PC-9 (cell line): ENCODE measurements at regions not wholly inside any gene's neighbourhood (a gene's known extent, or its start where the extent isn't known, plus 50 kb on each side); places are given as distances from the start of the nearest gene placed in this dataset.

ENCODE experiments used
- BruUV-seq: library from RNA; stranded (reverse); fragments of 400-500 nt; replicated peaks from 2 replicates; lab custom pipeline; 2021; lab: Mats Ljungman, UMichigan
- CTCF ChIA-PET: fragments of 300-600 bp; sonication (Branson Sonifier 250); formaldehyde crosslinking; loops from one replicate; lab custom pipeline; 2022; ENCODE audit warnings: antibody characterized with exemption; lab: Charles Lee
- POLR2A ChIA-PET: fragments of 300-600 bp; sonication (Branson Sonifier 250); formaldehyde crosslinking; loops from one replicate; lab custom pipeline; 2022; ENCODE audit warnings: antibody characterized with exemption; ENCODE audit not compliant: unreplicated experiment; lab: Charles Lee
- DNase-seq, 2 experiments: peaks; one replicate each; pipeline versions ENCODE4 v3.0.0 to v3.0.0-alpha.2; 2015 to 2022; ENCODE audit warnings: mixed read lengths in 1 of 2
- H2AFZ ChIP-seq: fragments of 200-600 bp; sonication (generic); 2 replicates; pipeline ENCODE4 v1.8.1; 2017; ENCODE audit warnings: antibody characterized with exemption
- H3F3A ChIP-seq: fragments of 200-600 bp; sonication (generic); 2 replicates; pipeline ENCODE4 v1.8.1; 2017; ENCODE audit warnings: antibody characterized with exemption, mild to moderate bottlenecking, low read depth; ENCODE audit not compliant: insufficient read depth
- H3K27ac ChIP-seq: fragments of 200-600 bp; sonication (generic); 2 replicates; pipeline ENCODE4 v1.6.1; 2016; ENCODE audit warnings: mixed run types
- H3K27me3 ChIP-seq: fragments of 200-600 bp; sonication (generic); 2 replicates; pipeline ENCODE4 v1.6.1; 2016; ENCODE audit warnings: low read depth, mixed run types; ENCODE audit not compliant: insufficient read depth
- H3K36me3 ChIP-seq: fragments of 200-600 bp; sonication (generic); 2 replicates; pipeline ENCODE4 v1.6.1; 2016; ENCODE audit warnings: low read depth, mixed run types
- H3K4me1 ChIP-seq: fragments of 200-600 bp; sonication (generic); replicated peaks from 2 replicates; pipeline ENCODE4 v1.6.1; 2016; ENCODE audit warnings: mixed run types; ENCODE audit not compliant: insufficient read depth
- H3K4me2 ChIP-seq: fragments of 200-600 bp; sonication (generic); 2 replicates; pipeline ENCODE4 v1.6.1; 2017; ENCODE audit warnings: mixed run types
- H3K4me3 ChIP-seq: fragments of 200-600 bp; sonication (generic); 2 replicates; pipeline ENCODE4 v1.6.1; 2016; ENCODE audit warnings: mixed run types
- H3K79me2 ChIP-seq: fragments of 200-600 bp; sonication (generic); 2 replicates; pipeline ENCODE4 v1.6.1; 2017; ENCODE audit warnings: low read depth, mixed run types
- H3K9me2 ChIP-seq: fragments of 200-600 bp; sonication (generic); 2 replicates; pipeline ENCODE4 v1.8.1; 2017; ENCODE audit warnings: mild to moderate bottlenecking; ENCODE audit not compliant: insufficient read depth
- H3K9me3 ChIP-seq: fragments of 200-600 bp; sonication (generic); 2 replicates; pipeline ENCODE4 v1.8.1; 2016; ENCODE audit warnings: low read depth; ENCODE audit not compliant: insufficient read depth
- H4K20me1 ChIP-seq: fragments of 200-600 bp; sonication (generic); 2 replicates; pipeline ENCODE4 v1.8.1; 2017; ENCODE audit not compliant: insufficient read depth
- EZH2 ChIP-seq: fragments of 200-600 bp; sonication (generic); IDR thresholded peaks from 2 replicates; pipeline ENCODE4 v1.8.0; 2017; ENCODE audit warnings: antibody characterized with exemption, low read depth
- intact Hi-C: fragments of 100-400 bp; cut with micrococcal nuclease; formaldehyde crosslinking; loops from one replicate; pipeline ENCODE4 v1.10.0; 2022; ENCODE audit not compliant: unreplicated experiment
- TF ChIP-seq, protein P1 (sequence below): fragments of 200-600 bp; sonication (generic); conservative IDR thresholded peaks from 2 replicates; pipeline ENCODE4 v1.6.1; 2017; ENCODE audit warnings: mixed run types, antibody characterized with exemption, mild to moderate bottlenecking, moderate library complexity

DNA sequence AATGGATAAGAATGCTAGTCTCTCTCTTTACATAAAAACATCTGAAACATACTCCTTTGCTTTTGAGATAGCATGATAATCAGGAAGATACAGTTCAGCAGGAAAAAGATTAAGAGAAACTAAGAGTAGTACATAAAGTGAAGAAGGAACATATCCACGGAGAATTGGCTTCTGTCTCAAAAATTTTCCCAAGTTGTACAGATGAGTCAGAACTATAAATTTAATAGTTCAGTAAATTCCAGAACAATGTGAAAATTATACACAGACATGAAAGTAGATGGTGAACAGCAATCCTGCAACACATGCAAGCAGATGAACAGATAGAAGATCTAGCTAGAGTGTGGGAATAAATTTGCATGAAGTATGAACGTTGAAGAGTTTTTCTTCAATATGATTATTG is 691.4 kb upstream of the RIOK2 start:
- no TSS peak for BruUV-seq
- CTCF ChIA-PET, result no interaction called here
- intact Hi-C loops, result no loop called here
- no peaks in the 10 kb centered on the region for H3K9me2 ChIP-seq
- H3K79me2 ChIP-seq, result no peaks in the 10 kb centered on the region
- no peak overlapping the region for H3K4me3 ChIP-seq
- no peaks in the 10 kb centered on the region for H3K27me3 ChIP-seq
- H3K4me1 ChIP-seq, result no peaks in the 10 kb centered on the region
- no peak for DNase-seq
- TF ChIP-seq, protein P1, sequence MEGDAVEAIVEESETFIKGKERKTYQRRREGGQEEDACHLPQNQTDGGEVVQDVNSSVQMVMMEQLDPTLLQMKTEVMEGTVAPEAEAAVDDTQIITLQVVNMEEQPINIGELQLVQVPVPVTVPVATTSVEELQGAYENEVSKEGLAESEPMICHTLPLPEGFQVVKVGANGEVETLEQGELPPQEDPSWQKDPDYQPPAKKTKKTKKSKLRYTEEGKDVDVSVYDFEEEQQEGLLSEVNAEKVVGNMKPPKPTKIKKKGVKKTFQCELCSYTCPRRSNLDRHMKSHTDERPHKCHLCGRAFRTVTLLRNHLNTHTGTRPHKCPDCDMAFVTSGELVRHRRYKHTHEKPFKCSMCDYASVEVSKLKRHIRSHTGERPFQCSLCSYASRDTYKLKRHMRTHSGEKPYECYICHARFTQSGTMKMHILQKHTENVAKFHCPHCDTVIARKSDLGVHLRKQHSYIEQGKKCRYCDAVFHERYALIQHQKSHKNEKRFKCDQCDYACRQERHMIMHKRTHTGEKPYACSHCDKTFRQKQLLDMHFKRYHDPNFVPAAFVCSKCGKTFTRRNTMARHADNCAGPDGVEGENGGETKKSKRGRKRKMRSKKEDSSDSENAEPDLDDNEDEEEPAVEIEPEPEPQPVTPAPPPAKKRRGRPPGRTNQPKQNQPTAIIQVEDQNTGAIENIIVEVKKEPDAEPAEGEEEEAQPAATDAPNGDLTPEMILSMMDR, result no peak
- no peak for TF ChIP-seq EZH2
- POLR2A ChIA-PET, result no interaction called here
- H3K27ac ChIP-seq, result no peak overlapping the region
- no peaks in the 10 kb centered on the region for H3K36me3 ChIP-seq
- no peaks in the 10 kb centered on the region for H4K20me1 ChIP-seq
- H3K4me2 ChIP-seq, result no peak overlapping the region
- H3K9me3 ChIP-seq, result no peaks in the 10 kb centered on the region
- no peaks in the 10 kb centered on the region; the same call in 1 of the 2 replicates for H3F3A ChIP-seq
- no peak overlapping the region for H2AFZ ChIP-seq

DNA sequence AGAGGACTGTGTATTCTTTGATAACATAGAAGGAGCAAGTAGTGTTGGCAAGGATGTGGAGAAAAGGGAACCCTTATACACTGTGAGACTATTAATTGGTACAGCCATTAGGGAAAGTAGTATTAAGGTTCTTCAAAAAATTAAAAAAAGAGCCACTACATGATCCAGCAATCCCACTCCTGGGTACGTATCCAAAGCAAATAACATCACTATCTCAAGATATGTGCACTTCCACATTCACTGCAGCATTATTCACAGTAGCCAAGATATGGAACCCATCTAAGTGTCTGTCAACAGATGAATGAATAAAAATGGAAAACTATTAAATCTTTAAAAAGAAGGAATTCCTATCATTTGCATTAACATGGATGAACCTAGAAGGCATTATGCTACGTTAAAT is 693.2 kb upstream of the RIOK2 start:
- no peaks in the 10 kb centered on the region for H3K9me3 ChIP-seq
- H4K20me1 ChIP-seq, result no peaks in the 10 kb centered on the region
- H3K27ac ChIP-seq, result no peak overlapping the region
- no TSS peak for BruUV-seq
- H3K4me1 ChIP-seq, result no peaks in the 10 kb centered on the region
- H2AFZ ChIP-seq, result no peak overlapping the region
- TF ChIP-seq, protein P1, result no peak
- TF ChIP-seq EZH2, result no peak
- H3K4me3 ChIP-seq, result no peak overlapping the region
- H3K36me3 ChIP-seq, result no peaks in the 10 kb centered on the region
- no peaks in the 10 kb centered on the region for H3K27me3 ChIP-seq
- no peaks in the 10 kb centered on the region for H3K9me2 ChIP-seq
- POLR2A ChIA-PET, result no interaction called here
- no peaks in the 10 kb centered on the region for H3K79me2 ChIP-seq
- H3K4me2 ChIP-seq, result no peak overlapping the region
- DNase-seq, result no peak
- no peaks in the 10 kb centered on the region; the same call in 1 of the 2 replicates for H3F3A ChIP-seq
- intact Hi-C loops, result no loop called here
- CTCF ChIA-PET, result no interaction called here

DNA sequence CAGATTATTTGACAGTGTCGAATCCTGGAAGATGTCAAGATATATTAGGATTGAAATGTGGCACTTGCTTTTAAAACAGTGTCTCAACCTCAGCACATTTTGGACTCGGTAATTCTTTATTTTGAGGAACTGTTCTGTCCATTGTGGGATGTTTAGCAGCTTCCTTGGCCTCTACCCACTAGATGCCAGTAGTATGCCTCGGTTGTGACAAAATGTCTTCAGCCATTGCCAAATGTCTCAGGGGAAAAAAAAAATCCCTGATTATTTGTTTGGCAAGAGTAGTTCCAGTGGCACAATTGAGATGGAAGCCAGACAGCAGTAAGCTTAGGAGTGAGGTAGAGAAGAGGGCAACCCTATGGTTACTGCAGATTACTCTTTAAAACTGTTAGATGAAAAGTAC is 694.5 kb upstream of the RIOK2 start:
- Histone ChIP-seq H3K79me2 (no peaks in the 10 kb centered on the region), H3K4me1 (no peaks in the 10 kb centered on the region), H3F3A (no peaks in the 10 kb centered on the region; the same call in 1 of the 2 replicates), H3K36me3 (no peaks in the 10 kb centered on the region), H3K27ac (no peak overlapping the region), H2AFZ (no peak overlapping the region), H4K20me1 (no peaks in the 10 kb centered on the region), H3K9me2 (no peaks in the 10 kb centered on the region), H3K27me3 (no peaks in the 10 kb centered on the region), H3K4me2 (no peak overlapping the region), H3K9me3 (no peaks in the 10 kb centered on the region), H3K4me3 (no peak overlapping the region)
- ChIA-PET CTCF (no interaction called here), POLR2A (no interaction called here)
- no peak for DNase-seq
- no TSS peak for BruUV-seq
- intact Hi-C loops, result no loop called here
- TF ChIP-seq, protein P1, result no peak
- TF ChIP-seq EZH2, result no peak
